ENCODE measurements at regions not wholly inside any gene's neighbourhood (a gene's known extent, or its start where the extent isn't known, plus 50 kb on each side); places are given as distances from the start of the nearest gene placed in this dataset.
A peak's percentile ranks its signal among the peaks of the same experiment; 100 is the strongest.

DNA sequence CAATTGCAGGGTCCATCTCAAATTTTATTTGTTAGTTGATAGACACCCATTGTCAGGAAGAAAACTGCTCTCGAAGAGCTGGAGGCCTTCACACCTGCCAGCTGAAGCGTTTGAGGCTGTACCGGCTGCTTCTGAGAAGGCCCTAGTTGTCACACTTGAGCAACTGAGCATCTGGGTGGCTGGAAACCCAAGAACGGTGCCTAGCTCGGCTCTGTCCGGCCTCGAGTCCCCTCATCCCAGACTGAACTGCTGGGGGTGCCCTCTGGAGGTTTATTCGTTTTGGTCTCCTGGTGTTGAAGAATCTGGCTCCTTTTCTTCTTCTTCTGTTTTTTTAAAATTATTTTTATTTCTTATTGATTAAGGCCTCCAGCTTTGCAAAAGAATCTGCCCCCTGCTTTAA lies 59.3 kb upstream of the EXOC6 start:
- no peak for DNase-seq
- 78 to 95% (median 83%) methylated on average over 8 of the region's 8 CpGs for WGBS, 5 donors
- TF ChIP-seq POLR2A (IDR thresholded peaks at IDR 0.05) = no peak
- TF ChIP-seq, protein P1, sequence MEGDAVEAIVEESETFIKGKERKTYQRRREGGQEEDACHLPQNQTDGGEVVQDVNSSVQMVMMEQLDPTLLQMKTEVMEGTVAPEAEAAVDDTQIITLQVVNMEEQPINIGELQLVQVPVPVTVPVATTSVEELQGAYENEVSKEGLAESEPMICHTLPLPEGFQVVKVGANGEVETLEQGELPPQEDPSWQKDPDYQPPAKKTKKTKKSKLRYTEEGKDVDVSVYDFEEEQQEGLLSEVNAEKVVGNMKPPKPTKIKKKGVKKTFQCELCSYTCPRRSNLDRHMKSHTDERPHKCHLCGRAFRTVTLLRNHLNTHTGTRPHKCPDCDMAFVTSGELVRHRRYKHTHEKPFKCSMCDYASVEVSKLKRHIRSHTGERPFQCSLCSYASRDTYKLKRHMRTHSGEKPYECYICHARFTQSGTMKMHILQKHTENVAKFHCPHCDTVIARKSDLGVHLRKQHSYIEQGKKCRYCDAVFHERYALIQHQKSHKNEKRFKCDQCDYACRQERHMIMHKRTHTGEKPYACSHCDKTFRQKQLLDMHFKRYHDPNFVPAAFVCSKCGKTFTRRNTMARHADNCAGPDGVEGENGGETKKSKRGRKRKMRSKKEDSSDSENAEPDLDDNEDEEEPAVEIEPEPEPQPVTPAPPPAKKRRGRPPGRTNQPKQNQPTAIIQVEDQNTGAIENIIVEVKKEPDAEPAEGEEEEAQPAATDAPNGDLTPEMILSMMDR (IDR thresholded peaks at IDR 0.05) = no peak
- no peak for TF ChIP-seq EP300 (IDR thresholded peaks at IDR 0.05)
- no peak for TF ChIP-seq POLR2AphosphoS5 (IDR thresholded peaks at IDR 0.05)
- no peaks in the 10 kb centered on the region for H3K36me3 ChIP-seq
- no peak overlapping the region for H3K4me3 ChIP-seq
- no peaks in the 10 kb centered on the region for H3K9me3 ChIP-seq
- peaks cover 0 to 12% (median 0%) of the 10 kb centered on the region in 3 donors for H3K27me3 ChIP-seq
- intact Hi-C loops (cut with DNase I; ENCODE audit: low total_unique reads) = no loop called here
- no peak overlapping the region for H3K27ac ChIP-seq
- no peaks in the 10 kb centered on the region for H3K4me1 ChIP-seq

DNA sequence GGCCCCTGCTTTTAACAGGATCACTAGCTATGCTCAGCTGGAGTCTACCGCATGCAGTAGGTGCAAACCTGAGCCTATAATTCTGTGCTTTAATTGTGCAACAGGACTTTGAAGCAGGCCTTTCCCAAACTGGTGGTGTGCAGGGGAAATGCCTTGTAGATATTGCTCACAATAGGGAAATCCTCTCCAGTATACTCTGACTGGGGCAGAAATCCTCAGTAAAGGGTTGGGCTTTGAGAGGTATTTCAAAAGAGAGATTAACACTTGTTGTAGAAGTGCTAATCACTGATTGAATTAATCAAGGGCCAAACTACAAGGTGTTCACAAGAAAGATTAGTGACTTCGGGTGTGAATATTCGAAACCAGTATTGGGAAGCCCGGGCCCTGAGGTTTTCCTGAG lies 58.5 kb upstream of the EXOC6 start:
- Histone ChIP-seq H3K36me3 (no peaks in the 10 kb centered on the region), H3K27ac (peak overlapping the region in 1 of 5 donors; percentile 35), H3K4me1 (no peaks in the 10 kb centered on the region), H3K9me3 (no peaks in the 10 kb centered on the region), H3K4me3 (no peak overlapping the region), H3K27me3 (peaks cover 0 to 12% (median 0%) of the 10 kb centered on the region in 3 donors)
- DNase-seq = no peak
- intact Hi-C loops (cut with DNase I; ENCODE audit: low total_unique reads) = no loop called here
- 43 to 59% (median 48%) methylated on average over 4 of the region's 4 CpGs for WGBS, 5 donors
- TF ChIP-seq, protein P1 (IDR thresholded peaks at IDR 0.05) = no peak
- TF ChIP-seq POLR2AphosphoS5 (IDR thresholded peaks at IDR 0.05) (no peak), EP300 (IDR thresholded peaks at IDR 0.05) (no peak), POLR2A (IDR thresholded peaks at IDR 0.05) (no peak)

- Histone ChIP-seq H3K36me3 (no peaks in the 10 kb centered on the region), H3K4me3 (no peak overlapping the region), H3K27ac (peak overlapping the region in 1 of 5 donors; percentile 35), H3K9me3 (no peaks in the 10 kb centered on the region), H3K4me1 (no peaks in the 10 kb centered on the region), H3K27me3 (peaks cover 0 to 12% (median 0%) of the 10 kb centered on the region in 3 donors)
- WGBS, 5 donors = 43 to 64% (median 56%) methylated on average over 2 of the region's 2 CpGs
- DNase-seq = no peak
- intact Hi-C loops (cut with DNase I; ENCODE audit: low total_unique reads) = no loop called here
- TF ChIP-seq, protein P1 (IDR thresholded peaks at IDR 0.05) = no peak
- TF ChIP-seq POLR2AphosphoS5 (IDR thresholded peaks at IDR 0.05) (no peak), POLR2A (IDR thresholded peaks at IDR 0.05) (no peak), EP300 (IDR thresholded peaks at IDR 0.05) (no peak)
Observed at GRCh38 chr10:92790440-92790839, 57.9 kb upstream of the EXOC6 start.

- no peak overlapping the region for H3K27ac ChIP-seq
- DNase-seq = no peak
- H3K9me3 ChIP-seq = peaks cover 0 to 6% (median 0%) of the 10 kb centered on the region in 4 donors
- intact Hi-C loops (cut with DNase I; ENCODE audit: low total_unique reads) = no loop called here
- peaks cover 0 to 4% (median 0%) of the 10 kb centered on the region in 3 donors for H3K27me3 ChIP-seq
- H3K36me3 ChIP-seq = no peaks in the 10 kb centered on the region
- TF ChIP-seq EP300 (IDR thresholded peaks at IDR 0.05) (no peak), POLR2AphosphoS5 (IDR thresholded peaks at IDR 0.05) (no peak), POLR2A (IDR thresholded peaks at IDR 0.05) (no peak)
- TF ChIP-seq, protein P1 (IDR thresholded peaks at IDR 0.05) = no peak
- 92 to 98% (median 95%) methylated on average over 1 of the region's 1 CpG for WGBS, 5 donors
- no peak overlapping the region for H3K4me3 ChIP-seq
- H3K4me1 ChIP-seq = no peaks in the 10 kb centered on the region
Observed at GRCh38 chr10:92792661-92793060, 55.7 kb upstream of the EXOC6 start.
